OCI-LY1 (cell line): ENCODE measurements at regions not wholly inside any gene's neighbourhood (a gene's known extent, or its start where the extent isn't known, plus 50 kb on each side); places are given as distances from the start of the nearest gene placed in this dataset.

ENCODE experiments used
- CTCF ChIP-seq: fragments of 200-600 bp; sonication (generic), shearing (Covaris generic); IDR thresholded peaks from 2 replicates; pipeline ENCODE4 v1.5.1; 2017; ENCODE audit warnings: mild to moderate bottlenecking, antibody characterized with exemption, low read length, moderate library complexity, mixed read lengths
- EZH2 ChIP-seq: fragments of 200-600 bp; sonication (generic), shearing (Covaris generic); IDR thresholded peaks from 2 replicates; pipeline ENCODE4 v1.8.0; 2017; ENCODE audit warnings: borderline replicate concordance, mixed run types, mild to moderate bottlenecking, antibody characterized with exemption, low read length, moderate library complexity, mixed read lengths

GRCh38 chr2:134770702-134771101, 51.9 kb upstream of the TMEM163 start:
- TF ChIP-seq CTCF, result no peak
- TF ChIP-seq EZH2, result no peak
